Endothelial cell of umbilical vein (primary cell): ENCODE measurements at regions not wholly inside any gene's neighbourhood (a gene's known extent, or its start where the extent isn't known, plus 50 kb on each side); places are given as distances from the start of the nearest gene placed in this dataset.
A peak's percentile ranks its signal among the peaks of the same experiment; 100 is the strongest.

Source experiments
- EZH2 ChIP-seq: IDR thresholded peaks from 2 replicates; pipeline ENCODE4 v1.6.1; 2012; ENCODE audit warnings: borderline replicate concordance, low read depth, mild to moderate bottlenecking, moderate library complexity, low read length, inconsistent platforms; ENCODE audit not compliant: severe bottlenecking
- GATA2 ChIP-seq: IDR thresholded peaks from 2 replicates; pipeline ENCODE4 v1.7.0; 2011; ENCODE audit warnings: low read depth, mild to moderate bottlenecking, moderate library complexity, mixed read lengths, low read length; ENCODE audit not compliant: insufficient read length, insufficient read depth
- JUN ChIP-seq: IDR thresholded peaks from 2 replicates; pipeline ENCODE4 v1.6.1; 2011; ENCODE audit warnings: borderline replicate concordance, low read depth; ENCODE audit not compliant: insufficient read length, insufficient read depth
- MAX ChIP-seq: IDR thresholded peaks from 2 replicates; pipeline ENCODE4 v1.6.1; 2011; ENCODE audit not compliant: insufficient read depth, insufficient read length
- MYC ChIP-seq: IDR thresholded peaks from one replicate; pipeline ENCODE4 v1.6.1; 2011; ENCODE audit warnings: mild to moderate bottlenecking, low read depth, low read length
- POLR2A ChIP-seq: IDR thresholded peaks from 2 replicates; pipeline ENCODE4 v1.6.1; 2012; ENCODE audit warnings: low read depth, mild to moderate bottlenecking, control low read depth, low read length
- POLR2AphosphoS5 ChIP-seq: IDR thresholded peaks from 2 replicates; pipeline ENCODE4 v1.6.1; 2012; ENCODE audit warnings: low read depth, mild to moderate bottlenecking, control low read depth, low read length, moderate library complexity; ENCODE audit not compliant: insufficient read depth
- TF ChIP-seq, protein P1 (sequence below), 2 donors: IDR thresholded peaks; 1 replicate in 1 of 2; 2 replicates in 1 of 2; pipeline ENCODE4 v1.5.1; 2011; ENCODE audit warnings: low read length in 2 of 2, mild to moderate bottlenecking in 2 of 2, moderate library complexity in 2 of 2, control low read depth in 1 of 2, inconsistent platforms in 1 of 2, low read depth in 1 of 2; ENCODE audit not compliant: insufficient read depth in 1 of 2; ENCODE audit errors: extremely low read depth in 1 of 2

DNA sequence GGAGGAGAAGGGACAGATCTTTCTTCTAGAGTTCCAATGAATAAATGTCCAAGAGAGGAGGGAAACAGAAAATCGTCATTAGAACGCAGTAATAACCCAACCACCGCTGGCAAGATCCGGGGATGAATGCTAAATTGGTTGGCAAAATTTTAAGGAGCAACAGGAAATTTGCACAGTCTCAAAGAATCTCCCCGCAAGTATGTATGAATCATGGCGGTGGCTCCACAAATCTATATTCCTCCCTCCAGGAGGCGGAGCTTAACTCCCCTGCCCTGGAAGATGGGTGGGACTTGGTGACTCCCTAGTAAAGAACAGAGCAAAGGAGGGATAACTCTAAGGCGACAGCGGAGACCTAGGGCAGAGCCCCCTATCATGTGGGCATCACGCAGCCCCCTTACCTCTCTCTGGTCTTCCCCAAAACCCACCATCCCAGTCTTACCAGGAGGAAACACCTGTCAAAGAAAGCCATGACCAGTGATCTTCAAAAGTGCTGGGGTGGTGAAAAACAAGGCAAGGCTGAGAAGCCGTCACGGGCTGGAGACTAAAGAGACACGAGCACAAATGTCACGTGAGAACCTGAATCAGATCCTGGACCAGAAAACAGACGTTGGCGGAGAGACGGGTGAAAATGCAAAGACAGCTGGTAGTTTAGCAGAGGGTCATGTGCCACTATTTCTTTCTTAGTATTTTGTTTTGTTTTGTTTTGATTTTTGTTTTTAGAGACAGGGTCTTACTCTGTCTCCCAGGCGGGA, 125.8 kb downstream of the NCOR2 start:
- TF ChIP-seq, protein P1, sequence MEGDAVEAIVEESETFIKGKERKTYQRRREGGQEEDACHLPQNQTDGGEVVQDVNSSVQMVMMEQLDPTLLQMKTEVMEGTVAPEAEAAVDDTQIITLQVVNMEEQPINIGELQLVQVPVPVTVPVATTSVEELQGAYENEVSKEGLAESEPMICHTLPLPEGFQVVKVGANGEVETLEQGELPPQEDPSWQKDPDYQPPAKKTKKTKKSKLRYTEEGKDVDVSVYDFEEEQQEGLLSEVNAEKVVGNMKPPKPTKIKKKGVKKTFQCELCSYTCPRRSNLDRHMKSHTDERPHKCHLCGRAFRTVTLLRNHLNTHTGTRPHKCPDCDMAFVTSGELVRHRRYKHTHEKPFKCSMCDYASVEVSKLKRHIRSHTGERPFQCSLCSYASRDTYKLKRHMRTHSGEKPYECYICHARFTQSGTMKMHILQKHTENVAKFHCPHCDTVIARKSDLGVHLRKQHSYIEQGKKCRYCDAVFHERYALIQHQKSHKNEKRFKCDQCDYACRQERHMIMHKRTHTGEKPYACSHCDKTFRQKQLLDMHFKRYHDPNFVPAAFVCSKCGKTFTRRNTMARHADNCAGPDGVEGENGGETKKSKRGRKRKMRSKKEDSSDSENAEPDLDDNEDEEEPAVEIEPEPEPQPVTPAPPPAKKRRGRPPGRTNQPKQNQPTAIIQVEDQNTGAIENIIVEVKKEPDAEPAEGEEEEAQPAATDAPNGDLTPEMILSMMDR (IDR thresholded peaks at IDR 0.05; ENCODE audit: extremely low read depth in 1 of 2, insufficient read depth in 1 of 2, low read depth in 1 of 2, low read length in 2 of 2) = no peak
- TF ChIP-seq POLR2AphosphoS5 = peak; percentile 42
- no peak for TF ChIP-seq MYC
- TF ChIP-seq JUN = peak; percentile 60
- TF ChIP-seq EZH2 = no peak
- TF ChIP-seq GATA2 = no peak
- peak; percentile 56 for TF ChIP-seq POLR2A
- no peak for TF ChIP-seq MAX
